ENCODE measurements at regions not wholly inside any gene's neighbourhood (a gene's known extent, or its start where the extent isn't known, plus 50 kb on each side); places are given as distances from the start of the nearest gene placed in this dataset.

- Histone ChIP-seq H3K9ac (ENCODE audit: insufficient read depth in 1 of 2, low read depth in 2 of 2, low read length in 2 of 2) (no peak overlapping the region), H3K9me3 (replicated peaks; ENCODE audit: control insufficient read depth, insufficient read depth, low read depth, low read length) (no peaks in the 10 kb centered on the region), H3K4me3 (no peak overlapping the region), H3K36me3 (ENCODE audit: control insufficient read depth, insufficient read depth, low read length) (no peaks in the 10 kb centered on the region), H3K27me3 (ENCODE audit: control insufficient read depth in 2 of 2, insufficient read depth in 2 of 2, low read length in 2 of 2) (no peaks in the 10 kb centered on the region), H4K20me1 (replicated peaks; ENCODE audit: control insufficient read depth, insufficient read depth, low read length) (no peaks in the 10 kb centered on the region), H3K79me2 (ENCODE audit: control insufficient read depth, insufficient read depth, low read length) (no peaks in the 10 kb centered on the region), H3K9me1 (ENCODE audit: control insufficient read depth, insufficient read depth, low read length) (no peaks in the 10 kb centered on the region), H3K4me1 (replicated peaks in 1 of 2; ENCODE audit: control insufficient read depth in 2 of 2, insufficient read depth in 2 of 2, low read length in 2 of 2) (no peaks in the 10 kb centered on the region), H2AFZ (ENCODE audit: low read depth, low read length) (no peak overlapping the region), H3K4me2 (ENCODE audit: insufficient read depth, low read length) (no peak overlapping the region), H3K27ac (ENCODE audit: extremely low read depth, low read depth, low read length) (no peak overlapping the region)
- ATAC-seq: no peak
- intact Hi-C loops (cut with micrococcal nuclease): no loop called here
- BruUV-seq (replicated peaks): no TSS peak
- FAIRE-seq: no peak
- POLR2A ChIA-PET: no interaction called here
- WGBS (ENCODE audit: insufficient coverage, low coverage, missing lambda C conversion rate): 0% methylated on average over 3 of the region's 3 CpGs
- no peak for DNase-seq (ENCODE audit: extremely low read depth in 1 of 4, low spot score in 3 of 4)
- in situ Hi-C loops (cut with MboI): no loop called here
- TF ChIP-seq ZNF780A (CRISPR knock-in tag; IDR thresholded peaks at IDR 0.05) (no peak), ZKSCAN3 (CRISPR knock-in tag; IDR thresholded peaks at IDR 0.05) (no peak), CHD4 (IDR thresholded peaks at IDR 0.05; ENCODE audit: insufficient read depth, insufficient replicate concordance, low read depth, low read length, poor library complexity, severe bottlenecking) (no peak), MYC (IDR thresholded peaks at IDR 0.05; ENCODE audit: low read depth, low read length) (no peak), MYC (CRISPR knock-in tag; IDR thresholded peaks at IDR 0.05; ENCODE audit: borderline replicate concordance, low read depth) (no peak)
- CTCF ChIA-PET (ENCODE audit: low intra/inter-chr PET ratio): no interaction called here
Measured at GRCh38 chr9:100661668-100662067, 83.8 kb downstream of the CAVIN4 start.

GRCh38 chr9:100662122-100662521, 84.2 kb downstream of the CAVIN4 start:
- Histone ChIP-seq H3K4me1 (replicated peaks in 1 of 2; ENCODE audit: control insufficient read depth in 2 of 2, insufficient read depth in 2 of 2, low read length in 2 of 2) (no peaks in the 10 kb centered on the region), H3K9me1 (ENCODE audit: control insufficient read depth, insufficient read depth, low read length) (no peaks in the 10 kb centered on the region), H2AFZ (ENCODE audit: low read depth, low read length) (no peak overlapping the region), H3K4me3 (no peak overlapping the region), H4K20me1 (replicated peaks; ENCODE audit: control insufficient read depth, insufficient read depth, low read length) (no peaks in the 10 kb centered on the region), H3K9ac (ENCODE audit: insufficient read depth in 1 of 2, low read depth in 2 of 2, low read length in 2 of 2) (no peak overlapping the region), H3K4me2 (ENCODE audit: insufficient read depth, low read length) (no peak overlapping the region), H3K27me3 (ENCODE audit: control insufficient read depth in 2 of 2, insufficient read depth in 2 of 2, low read length in 2 of 2) (no peaks in the 10 kb centered on the region), H3K36me3 (ENCODE audit: control insufficient read depth, insufficient read depth, low read length) (no peaks in the 10 kb centered on the region), H3K79me2 (ENCODE audit: control insufficient read depth, insufficient read depth, low read length) (no peaks in the 10 kb centered on the region), H3K27ac (ENCODE audit: extremely low read depth, low read depth, low read length) (no peak overlapping the region), H3K9me3 (replicated peaks; ENCODE audit: control insufficient read depth, insufficient read depth, low read depth, low read length) (no peaks in the 10 kb centered on the region)
- intact Hi-C loops (cut with micrococcal nuclease) (no loop called here), in situ Hi-C loops (cut with MboI) (no loop called here)
- POLR2A ChIA-PET: no interaction called here
- ATAC-seq (no peak), FAIRE-seq (no peak), DNase-seq (ENCODE audit: extremely low read depth in 1 of 4, low spot score in 3 of 4) (no peak)
- no TSS peak for BruUV-seq (replicated peaks)
- CTCF ChIA-PET (ENCODE audit: low intra/inter-chr PET ratio): no interaction called here
- TF ChIP-seq TBP (optimal IDR thresholded peaks at IDR 0.05; ENCODE audit: low read depth, low read length): no peak
- WGBS (ENCODE audit: insufficient coverage, low coverage, missing lambda C conversion rate): 0% methylated on average over 1 of the region's 1 CpG
